Occipital lobe (tissue), 1 donor: ENCODE measurements at regions not wholly inside any gene's neighbourhood (a gene's known extent, or its start where the extent isn't known, plus 50 kb on each side); places are given as distances from the start of the nearest gene placed in this dataset.
A peak's percentile ranks its signal among the peaks of the same experiment; 100 is the strongest.
"Not testable (repeated sequence)": the region's sequence is repeated elsewhere in the genome, so short reads cannot be mapped to it uniquely, and the experiment has no call there.

Experiments used
- DNase-seq: peaks from one replicate; lab custom pipeline; 2025; lab: John Stamatoyannopoulos, UW

- no peak for DNase-seq
Measured at GRCh38 chr3:65303431-65303830, 615.6 kb upstream of the ADAMTS9 start.

DNA sequence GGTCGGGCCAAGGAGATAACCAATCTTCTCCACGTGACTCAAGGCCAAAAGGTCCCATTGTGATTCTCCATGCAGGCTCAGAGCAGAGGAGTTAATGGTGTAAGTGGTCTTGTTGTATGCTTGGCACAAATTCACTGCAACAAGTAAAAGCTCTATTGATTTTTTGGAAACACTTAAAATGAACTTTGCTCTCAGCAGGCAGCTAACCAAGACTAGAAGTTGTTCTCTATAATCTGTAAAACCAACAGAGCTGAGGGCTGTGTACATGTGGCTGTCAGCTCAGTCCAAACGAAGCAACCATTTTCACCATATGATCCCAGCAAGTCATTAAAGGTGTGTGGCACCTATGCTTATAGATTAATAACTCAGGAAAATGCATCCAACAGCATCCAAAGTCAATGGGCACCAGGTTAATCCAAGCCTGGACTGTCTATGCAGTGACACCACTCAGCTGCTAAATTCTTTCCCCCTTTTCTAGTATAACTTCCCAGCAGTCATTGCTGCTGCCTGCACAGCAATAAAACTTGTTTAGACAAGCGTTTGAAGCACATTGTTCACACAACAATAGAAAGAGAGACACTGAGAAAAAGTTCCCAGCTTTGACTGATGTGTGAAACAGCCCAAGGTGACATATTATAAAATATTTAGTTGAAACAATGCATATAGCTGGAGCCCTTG lies 603.8 kb upstream of the ADAMTS9 start:
- no peak for DNase-seq

DNA sequence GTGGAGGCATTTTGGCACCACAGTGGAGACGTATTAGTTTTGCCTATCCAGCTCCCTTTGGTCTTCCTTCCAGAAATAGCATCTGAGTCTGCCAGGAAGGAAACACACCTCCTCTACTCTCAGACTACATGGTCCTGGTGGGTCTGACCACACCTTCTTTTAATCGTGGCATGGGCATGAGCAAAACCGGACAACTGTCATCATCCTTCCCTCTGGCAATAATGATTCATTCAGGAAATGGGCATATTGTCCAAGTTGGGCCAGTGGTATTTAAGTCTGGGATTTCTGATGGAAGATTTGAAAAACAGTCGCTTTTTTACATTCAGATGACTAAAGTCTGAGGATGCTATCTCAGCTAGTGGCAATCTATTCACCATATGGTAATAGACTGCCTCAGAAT lies 601.0 kb upstream of the ADAMTS9 start:
- DNase-seq: no peak

GRCh38 chr3:65285956-65286355 lies 598.2 kb upstream of the ADAMTS9 start:
- no peak for DNase-seq

- DNase-seq: no peak
Measured at GRCh38 chr3:65284961-65285360, 597.2 kb upstream of the ADAMTS9 start.

- no peak for DNase-seq
Measured at GRCh38 chr3:65284546-65284945, 596.7 kb upstream of the ADAMTS9 start.

GRCh38 chr3:65279225-65279782 lies 591.5 kb upstream of the ADAMTS9 start:
- DNase-seq: no peak

GRCh38 chr3:65277798-65278197 lies 590.0 kb upstream of the ADAMTS9 start:
- no peak for DNase-seq

GRCh38 chr3:65276551-65276950 lies 588.8 kb upstream of the ADAMTS9 start:
- DNase-seq: no peak

- no peak for DNase-seq
Measured at GRCh38 chr3:65268426-65268825, 580.6 kb upstream of the ADAMTS9 start.

DNA sequence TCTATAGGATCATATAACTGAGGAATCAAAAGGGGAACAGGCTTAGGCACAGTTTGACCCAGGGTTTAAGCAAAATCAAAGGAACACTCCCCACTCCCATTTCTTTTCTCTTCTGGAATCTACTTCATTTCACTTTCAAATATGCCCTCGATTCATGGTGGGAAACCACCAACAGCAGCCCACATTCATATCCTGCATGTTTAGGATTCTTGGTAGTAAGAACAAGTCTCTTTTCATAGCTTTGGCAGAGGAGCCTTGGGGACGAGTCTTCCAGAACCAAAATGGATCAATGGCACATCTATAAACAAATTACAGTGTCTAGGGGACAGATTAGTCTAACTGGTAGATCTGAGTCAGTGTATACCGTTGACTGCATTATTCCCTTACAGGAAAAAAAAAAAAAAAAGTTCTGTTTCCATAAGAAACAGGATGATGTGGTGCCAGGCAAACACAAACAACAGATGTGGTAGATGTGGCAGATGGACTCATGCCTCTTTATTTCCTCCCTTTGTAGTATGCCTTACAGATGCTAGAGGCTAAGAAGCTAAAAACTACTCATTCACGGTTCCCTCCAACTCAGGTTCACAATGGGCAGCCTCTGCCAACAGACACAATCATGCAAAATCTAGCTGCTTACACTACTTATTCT lies 578.3 kb upstream of the ADAMTS9 start:
- DNase-seq: peak; percentile 0

DNA sequence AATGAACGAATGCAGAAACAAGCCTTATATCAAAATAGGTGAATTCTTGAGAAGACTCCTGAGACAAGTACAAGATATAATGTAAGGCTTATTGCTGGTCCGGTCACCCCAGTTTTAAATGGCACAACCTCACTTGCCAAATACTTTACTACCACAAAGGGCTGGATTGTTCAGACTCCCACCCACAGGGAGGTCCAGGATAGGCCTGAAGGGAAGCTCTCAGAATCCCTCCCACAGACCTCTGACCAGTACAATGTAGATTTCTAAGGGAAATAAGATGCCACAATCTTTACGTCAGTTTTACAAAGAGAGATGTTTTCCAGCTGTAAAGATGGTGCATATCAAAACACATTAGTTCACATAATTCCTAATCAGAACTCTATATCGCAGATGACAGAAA lies 577.7 kb upstream of the ADAMTS9 start:
- DNase-seq: no peak

GRCh38 chr3:65262548-65262947 lies 574.7 kb upstream of the ADAMTS9 start:
- DNase-seq: no peak

GRCh38 chr3:65259946-65260345 lies 572.1 kb upstream of the ADAMTS9 start:
- no peak for DNase-seq

- not testable (repeated sequence) for DNase-seq
Measured at GRCh38 chr3:65252914-65253313, 565.1 kb upstream of the ADAMTS9 start.

GRCh38 chr3:65252266-65252665 lies 564.5 kb upstream of the ADAMTS9 start:
- no peak for DNase-seq

GRCh38 chr3:65251375-65251774 lies 563.6 kb upstream of the ADAMTS9 start:
- DNase-seq: no peak

DNA sequence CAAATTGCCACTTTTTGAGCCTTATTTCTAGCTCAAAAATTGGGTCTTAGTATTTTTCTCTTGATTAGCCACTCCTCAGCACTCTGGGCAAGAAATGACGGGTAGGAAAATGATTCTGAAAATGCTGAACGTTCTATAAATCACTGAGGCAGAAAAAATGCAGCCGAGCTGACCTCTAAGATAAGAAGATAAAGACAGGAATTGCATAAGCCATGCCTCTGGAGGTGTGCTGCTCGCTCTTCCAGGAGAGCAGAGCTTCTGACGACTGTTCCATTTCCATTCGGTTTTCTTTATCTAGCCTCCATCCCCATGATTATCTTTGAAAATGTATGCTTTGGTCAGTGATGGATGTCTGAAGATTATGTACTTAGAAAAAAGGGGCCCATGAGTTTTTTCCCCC lies 558.8 kb upstream of the ADAMTS9 start:
- no peak for DNase-seq

DNA sequence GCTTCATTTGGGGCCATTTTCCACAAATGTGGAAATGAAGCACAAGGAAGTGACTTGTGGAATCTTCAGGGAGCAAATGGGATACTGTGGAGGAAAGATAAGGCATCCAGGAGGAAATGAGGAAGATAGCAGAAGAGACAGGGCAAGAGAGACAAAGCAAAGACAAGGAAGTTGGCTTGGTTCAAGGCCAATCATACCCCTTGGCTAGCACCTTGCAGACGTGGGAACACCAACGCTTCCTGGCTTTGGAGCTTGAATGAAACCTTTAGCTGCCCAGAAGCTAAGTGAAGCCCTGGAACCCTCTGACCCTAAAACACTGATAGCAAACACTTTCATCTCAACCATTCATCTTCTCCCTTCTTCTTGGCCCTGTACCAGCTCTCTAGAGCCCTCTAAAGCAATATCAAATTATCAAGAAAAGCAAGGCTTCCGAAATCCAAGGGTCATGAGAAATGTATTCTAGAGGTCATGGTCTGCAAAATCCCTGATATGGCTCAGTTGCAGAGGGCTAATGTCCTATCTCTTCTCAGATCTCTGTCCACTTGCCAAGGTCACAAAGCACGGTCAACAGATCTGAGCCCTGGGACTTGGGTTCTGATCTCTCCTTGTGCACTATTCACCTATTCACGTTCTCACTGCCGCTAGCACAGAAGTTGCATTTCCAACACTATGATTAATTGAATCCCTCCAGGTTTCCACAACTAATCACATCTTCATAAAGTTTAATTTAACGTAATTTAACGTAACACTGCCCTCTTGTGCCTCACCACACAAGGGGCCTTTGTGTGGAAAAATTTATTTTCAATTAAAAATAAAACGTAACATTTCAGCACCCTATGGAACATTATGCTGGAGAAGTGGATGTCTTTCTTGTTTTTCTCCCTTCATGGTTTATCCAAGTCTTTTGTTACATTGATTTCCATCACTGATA lies 557.6 kb upstream of the ADAMTS9 start:
- no peak for DNase-seq

GRCh38 chr3:65240366-65240765 lies 552.6 kb upstream of the ADAMTS9 start:
- no peak for DNase-seq

DNA sequence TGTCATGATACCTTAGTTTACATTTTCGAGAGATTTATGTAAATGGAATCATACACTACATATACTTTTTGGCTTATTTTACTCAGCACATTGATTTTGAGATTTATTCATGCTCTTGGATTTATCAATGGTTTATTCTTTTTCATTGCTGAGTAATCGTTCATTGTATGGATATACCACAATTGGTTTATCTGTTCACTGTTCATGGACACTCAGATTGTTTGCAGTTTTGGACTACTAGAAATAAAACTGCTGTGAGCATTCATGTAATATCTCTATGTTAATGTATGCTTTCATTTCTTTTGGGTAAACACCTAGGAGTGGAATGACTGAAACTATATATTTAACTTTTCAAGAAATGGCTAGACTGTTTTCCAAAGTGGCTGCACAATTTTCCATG lies 550.9 kb upstream of the ADAMTS9 start:
- DNase-seq: no peak

DNA sequence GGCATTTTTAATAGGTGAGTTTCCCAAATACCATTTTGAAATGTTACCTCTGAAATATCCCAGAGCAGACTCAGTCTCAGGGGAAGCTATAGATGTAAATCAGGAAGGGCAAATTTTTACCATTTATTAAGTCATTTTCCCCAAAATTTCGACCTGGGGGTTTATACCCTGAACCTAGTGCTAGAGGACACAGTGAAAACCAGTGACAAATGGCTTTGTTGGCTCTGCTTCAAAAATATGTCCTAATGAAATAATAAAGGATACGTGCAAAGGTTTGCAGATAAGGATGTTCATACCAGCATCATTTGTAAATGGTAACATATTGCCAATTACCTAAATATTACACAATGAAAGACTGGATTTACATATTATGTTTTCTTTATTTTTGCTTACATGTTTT lies 546.7 kb upstream of the ADAMTS9 start:
- no peak for DNase-seq
